ENCODE measurements at regions not wholly inside any gene's neighbourhood (a gene's known extent, or its start where the extent isn't known, plus 50 kb on each side); places are given as distances from the start of the nearest gene placed in this dataset.
"Not testable (repeated sequence)": the region's sequence is repeated elsewhere in the genome, so short reads cannot be mapped to it uniquely, and the experiment has no call there.

DNA sequence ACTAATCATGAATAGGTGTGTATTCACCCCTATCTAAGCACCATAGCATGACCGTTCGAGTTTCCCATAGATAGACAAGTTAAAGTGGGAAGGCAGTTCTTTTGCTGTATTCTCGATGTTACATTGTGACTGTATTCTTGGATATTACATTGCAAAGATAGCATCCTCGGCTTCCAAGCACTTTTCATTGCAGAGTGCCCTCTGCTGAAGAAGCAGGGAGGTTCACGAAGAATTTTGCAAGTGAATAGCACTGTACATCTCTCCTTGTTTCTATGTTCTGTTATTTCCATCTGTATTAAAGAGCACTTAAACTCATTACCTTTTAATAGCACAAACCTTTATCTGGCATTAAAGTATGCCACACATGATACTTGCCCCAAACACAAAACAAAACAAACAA is 426.7 kb upstream of the ARX start:
- DNase-seq: peak in 19 of 42 donors; percentile 1 to 43 (median 14)
- intact Hi-C loops (cut with DNase I): no loop called here

DNA sequence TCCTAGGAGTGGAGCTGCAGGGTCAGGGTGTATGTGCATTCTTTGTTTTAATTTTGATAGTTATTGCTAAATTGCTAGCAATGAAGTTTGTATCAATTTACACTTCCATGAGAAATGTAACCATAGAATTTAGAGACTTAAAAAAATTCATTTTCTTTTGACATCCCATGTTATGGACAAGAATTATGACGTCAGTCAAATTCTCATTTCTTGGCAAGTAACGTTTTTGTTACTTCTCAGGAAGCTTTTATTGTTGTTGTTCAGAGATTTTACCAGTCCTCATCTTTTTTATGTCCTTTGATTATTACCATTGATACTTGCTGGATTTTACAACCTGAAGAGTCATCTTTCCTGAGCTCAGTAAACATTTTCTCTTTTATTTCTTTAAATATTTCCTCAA is 417.5 kb upstream of the ARX start:
- intact Hi-C loops (cut with DNase I): no loop called here
- no peak for DNase-seq

DNA sequence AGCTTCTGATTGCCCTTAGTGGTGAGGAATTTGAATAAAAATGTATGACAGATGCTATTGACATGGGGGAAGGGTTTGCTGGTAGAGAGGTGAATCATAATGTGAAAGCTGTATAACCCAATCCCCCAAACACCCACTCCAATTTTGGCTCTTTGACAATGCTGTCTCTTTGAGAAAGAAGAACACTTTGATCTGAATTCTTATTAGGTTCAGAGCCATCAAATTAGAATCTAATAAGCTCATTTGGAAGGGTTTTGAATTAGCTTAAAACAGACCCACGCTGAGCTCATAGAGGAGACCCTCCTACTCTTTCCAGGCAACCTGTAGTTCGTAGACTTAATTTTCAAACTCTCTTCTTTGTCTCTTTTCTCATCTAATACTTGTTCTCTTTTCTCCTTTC is 416.6 kb upstream of the ARX start:
- intact Hi-C loops (cut with DNase I): no loop called here
- DNase-seq: peak in 13 of 42 donors; percentile 1 to 51 (median 13)

DNA sequence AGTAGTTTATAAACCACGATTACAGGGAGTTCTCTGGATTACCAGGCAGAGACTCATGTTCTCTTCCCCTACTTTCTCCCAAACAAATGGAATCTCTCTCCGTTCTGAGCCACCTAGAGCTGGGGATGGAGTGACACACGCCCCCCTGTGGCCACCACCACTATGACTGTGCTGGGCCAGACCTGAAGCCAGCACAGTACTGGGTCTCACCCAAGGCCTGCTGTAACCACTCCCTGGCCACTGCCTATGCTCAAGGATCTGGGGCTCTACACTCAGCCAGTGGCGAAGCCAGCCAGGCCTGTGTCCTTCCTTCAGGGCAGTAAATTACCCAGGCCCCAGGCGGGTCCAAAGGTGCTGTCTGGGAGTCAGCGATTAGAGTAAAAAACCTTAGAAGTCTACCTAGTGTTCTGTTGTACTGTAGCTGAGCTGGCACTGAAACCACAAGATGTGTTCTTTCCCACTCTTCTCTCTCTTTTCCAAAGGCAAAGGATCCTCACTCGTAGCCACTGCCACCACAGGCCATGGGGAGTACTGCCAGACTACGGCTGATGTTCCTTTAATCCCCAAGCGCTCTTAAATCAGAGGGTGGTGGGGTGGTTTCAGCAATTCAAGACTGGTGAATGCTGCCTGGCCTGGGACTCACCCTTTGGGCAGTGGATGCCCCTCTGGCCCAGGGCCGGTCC is 412.2 kb upstream of the ARX start:
- intact Hi-C loops (cut with DNase I): no loop called here
- no peak for DNase-seq

DNA sequence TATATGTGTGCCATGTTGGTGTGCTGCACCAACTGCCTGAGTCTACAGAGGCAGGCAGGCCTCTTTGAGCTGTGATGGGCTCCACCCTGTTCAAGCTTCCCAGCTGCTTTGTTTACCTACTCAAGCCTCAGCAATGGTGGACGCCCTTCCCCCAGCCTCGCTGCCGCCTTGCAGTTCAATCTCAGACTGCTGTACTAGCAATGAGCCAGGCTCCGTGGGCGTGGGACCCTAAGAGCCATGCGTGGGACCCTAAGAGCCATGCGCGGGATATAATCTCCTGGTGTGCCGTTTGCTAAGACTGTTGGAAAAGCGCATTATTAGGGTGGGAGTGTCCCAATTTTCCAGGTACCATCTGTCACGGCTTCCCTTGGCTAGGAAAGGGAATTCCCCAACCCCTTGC is 388.4 kb upstream of the ARX start:
- DNase-seq; intact Hi-C loops (cut with DNase I): not testable (repeated sequence)

DNA sequence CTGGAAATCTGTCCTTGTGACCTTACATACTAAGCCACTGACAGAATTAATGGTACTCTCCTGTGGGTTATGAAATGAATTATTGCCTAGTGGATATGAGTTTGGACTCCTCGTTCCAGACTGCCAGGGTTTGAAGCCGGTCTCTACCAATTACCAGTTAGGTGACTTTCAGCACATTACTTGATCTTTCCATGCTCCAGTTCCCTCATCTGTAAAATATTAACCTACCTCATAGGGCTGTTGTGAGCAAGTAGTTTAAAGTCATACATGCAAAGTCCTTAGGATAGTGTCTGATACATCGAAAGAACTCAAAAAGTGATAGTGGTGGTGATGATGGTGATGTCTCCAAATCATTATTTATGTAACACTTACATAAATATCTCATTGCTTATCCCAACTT is 373.5 kb upstream of the ARX start:
- no peak for DNase-seq
- intact Hi-C loops (cut with DNase I): no loop called here

DNA sequence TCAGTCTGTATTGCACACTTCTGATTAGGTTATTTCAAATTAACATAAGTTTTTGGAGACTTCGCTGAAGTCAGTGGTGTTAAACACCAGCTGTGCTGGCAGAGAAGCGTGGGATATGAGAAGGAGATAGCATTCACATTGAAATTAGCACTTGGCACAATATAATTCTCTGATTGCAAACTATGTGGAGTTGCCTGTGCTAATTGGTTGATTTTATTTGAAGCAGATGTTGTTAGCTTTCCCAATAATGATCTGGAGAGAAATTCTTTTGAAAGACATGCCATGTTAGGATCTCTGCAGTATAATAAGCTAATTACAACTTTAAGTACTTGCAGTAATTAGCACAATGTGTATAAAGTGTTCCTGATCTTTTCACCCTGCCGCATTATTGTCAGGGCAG is 367.4 kb upstream of the ARX start:
- no peak for DNase-seq
- intact Hi-C loops (cut with DNase I): no loop called here

DNA sequence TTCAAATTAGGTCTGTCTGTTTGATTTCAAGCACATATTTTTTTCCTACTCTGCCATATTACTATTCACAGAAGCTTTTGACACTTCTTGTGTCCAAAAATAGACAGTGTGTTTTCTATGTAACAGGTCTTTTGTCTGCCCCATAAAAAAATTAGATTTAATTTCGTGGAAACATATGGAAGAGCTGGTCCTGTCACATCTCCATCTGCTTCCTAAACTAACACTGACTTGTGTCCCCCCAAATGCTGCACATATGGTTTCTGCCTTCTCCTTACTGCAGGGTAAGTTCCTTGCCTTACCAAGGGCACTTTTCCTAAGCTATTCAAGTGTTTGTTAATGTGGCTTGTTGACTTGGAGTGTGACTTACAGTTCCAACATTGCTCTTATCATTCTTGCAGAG is 340.7 kb upstream of the ARX start:
- intact Hi-C loops (cut with DNase I): no loop called here
- DNase-seq: no peak

DNA sequence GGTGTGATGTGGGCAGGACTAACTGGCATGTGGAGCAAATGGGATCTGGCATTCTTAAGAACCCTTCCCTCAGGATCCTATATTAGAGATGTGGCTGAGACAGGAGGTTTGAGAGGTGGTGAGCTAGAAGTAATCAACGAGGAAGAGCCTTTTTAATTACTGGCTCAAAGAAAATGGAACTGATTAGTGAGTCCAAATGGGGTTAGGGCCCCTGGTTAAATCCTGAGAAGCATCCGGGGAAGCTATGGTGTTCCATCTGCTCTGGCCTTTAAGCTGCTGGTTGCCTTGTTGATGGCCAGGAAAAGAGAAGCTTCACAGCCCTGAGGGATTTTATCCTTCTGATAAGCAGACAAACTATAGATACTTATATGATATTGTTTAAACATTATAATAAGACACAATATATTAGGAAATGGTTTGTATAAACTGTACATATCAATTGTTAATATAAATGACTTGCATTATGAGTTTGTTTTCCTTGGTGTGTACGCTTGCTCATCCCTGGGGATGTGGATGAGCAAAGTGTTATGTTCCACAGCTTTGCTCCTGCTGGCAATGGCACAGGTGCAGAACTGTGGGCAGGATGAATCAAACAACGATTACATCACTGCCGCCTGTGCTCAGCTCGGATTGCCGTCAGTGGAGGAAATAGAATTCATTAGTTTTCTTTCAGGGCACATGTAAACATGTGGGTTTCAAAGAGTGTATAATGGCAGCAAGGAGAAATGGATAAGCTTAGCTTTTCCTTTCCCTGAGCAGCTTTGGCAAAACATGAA is 328.6 kb upstream of the ARX start:
- DNase-seq: peak in 27 of 42 donors; percentile 1 to 60 (median 22)
- intact Hi-C loops (cut with DNase I): no loop called here

DNA sequence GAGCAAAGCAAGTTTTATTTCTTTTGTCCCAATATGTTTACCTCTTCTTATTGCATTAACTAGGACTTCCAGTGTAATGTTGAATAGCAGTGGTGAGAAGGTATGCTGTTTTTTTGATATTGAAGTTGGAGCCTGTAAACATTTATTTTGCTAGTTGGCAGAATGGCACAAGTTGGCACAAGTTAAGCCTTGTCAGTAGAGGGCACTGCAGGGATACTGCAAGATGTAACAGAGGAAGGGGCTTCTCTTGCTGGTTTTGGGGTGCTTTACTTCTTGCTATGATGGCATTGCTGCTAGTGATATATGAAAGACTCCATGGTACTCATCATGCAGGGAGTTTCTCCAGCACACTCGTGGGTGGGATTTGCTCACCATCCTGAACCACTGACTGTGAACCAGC is 327.3 kb upstream of the ARX start:
- DNase-seq: no peak
- intact Hi-C loops (cut with DNase I): no loop called here

DNA sequence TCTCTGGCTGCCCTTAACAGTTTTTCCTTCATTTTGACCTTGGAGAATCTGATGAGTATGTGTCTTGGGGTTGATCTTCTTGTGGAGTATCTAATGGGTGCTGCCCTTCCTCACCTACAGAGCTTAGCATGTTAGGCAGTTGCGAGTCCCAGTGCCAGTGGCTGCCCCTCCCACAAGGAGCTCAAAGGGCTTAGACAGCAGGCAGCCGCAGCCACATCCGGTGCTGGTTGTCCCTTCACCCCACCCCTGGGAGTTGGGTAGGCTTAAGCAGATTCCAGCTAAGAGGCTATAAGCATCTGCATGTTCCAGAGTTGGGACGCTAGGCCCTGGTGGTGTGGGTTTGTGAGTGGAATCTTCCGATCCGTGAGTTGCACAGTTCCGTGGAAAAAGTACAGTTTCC is 322.1 kb upstream of the ARX start:
- DNase-seq: no peak
- intact Hi-C loops (cut with DNase I): no loop called here

DNA sequence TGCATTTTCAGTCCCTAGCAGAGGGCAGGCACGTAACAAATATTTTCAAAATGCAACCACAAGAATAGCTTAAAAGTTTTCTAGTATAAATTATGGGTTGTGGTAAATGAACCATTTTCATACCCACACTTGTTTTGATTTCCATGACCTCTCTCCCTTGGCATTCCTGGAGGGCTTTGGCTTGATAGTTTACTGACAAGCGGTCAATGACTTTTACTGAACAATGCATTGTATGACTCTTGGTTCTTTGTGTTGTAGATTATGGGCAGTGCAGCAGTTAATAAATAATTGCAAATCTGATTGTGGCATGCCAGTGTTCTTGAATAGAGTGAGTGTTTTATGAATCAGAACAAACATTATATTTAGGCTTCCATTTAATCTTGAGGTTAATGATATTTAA is 285.2 kb upstream of the ARX start:
- no peak for DNase-seq
- intact Hi-C loops (cut with DNase I): no loop called here

DNA sequence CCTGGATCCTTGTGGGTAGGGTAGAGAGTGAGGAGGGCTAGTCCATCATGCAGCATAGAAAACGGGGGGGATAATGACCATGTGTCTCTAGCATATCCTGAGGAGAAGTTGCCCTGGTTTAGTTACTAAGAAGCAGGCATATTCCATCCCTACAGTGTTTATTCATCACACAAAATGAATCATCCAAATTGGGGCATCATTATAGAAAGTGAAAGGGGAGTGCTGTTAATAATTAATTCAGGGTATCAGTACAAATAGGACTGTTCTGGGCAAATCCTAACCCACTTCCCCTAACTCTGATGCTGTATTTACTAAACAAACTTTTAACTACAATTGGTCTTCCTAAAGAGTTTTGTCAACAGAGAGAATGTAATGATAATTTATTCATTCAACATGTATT is 281.1 kb upstream of the ARX start:
- intact Hi-C loops (cut with DNase I): no loop called here

DNA sequence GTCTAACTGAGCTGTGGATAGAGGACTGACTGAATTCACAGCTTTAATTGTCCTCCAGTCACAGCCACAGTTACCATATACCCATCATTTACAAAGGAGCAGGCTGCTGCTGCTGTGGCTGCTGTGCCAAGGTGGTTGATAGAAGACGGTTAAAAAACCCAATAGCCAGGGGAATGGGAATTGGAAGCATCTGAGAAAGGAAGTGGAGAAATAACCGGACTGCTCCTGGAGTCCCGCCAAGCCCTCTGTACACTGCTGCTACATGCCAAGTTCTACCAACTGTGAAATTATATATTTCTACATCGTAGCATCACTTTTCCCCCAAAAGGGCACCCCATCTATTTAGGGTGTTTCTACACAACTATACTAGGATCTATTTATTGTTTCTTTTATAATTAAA is 279.7 kb upstream of the ARX start:
- intact Hi-C loops (cut with DNase I): no loop called here
- no peak for DNase-seq

More for the DNA sequence above, 281.1 kb upstream of the ARX start:
- no peak for DNase-seq

DNA sequence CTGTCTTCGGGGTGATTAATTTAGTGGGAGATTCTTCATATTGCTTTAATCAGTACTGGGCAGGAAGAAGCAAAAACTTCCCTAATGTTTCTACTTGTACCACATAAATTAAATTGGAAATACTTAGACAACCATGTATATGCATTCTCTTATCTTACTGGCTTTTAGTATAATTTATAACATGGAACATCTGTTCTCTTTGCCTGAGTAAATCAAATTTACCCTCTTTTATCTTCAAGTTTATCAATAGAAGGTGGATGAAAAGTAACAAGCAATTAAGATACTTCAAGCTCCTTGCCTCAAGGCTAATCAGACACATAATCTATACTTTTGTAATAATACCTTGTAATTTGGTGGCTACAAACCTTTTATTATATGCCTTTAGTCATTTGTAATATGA is 274.4 kb upstream of the ARX start:
- DNase-seq: no peak
- intact Hi-C loops (cut with DNase I): no loop called here

DNA sequence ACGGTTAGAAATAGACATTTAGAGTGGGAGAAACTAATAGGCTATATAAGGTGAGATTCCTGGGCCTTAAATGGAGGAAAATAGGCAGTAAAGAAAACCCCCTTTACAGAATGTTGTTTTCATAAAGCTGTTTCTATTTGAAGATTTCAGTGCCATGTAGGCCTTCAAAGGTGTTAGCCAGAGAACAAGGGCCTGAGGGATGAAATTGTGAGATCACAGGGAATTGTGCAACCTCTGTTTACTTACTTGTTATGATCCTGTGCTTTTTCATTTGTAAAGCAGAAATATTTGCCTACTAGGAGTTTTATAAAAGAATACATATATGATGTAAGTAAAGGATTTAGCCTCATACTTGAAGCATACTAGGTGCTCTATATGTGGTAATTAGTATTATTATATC is 272.9 kb upstream of the ARX start:
- DNase-seq: no peak
- intact Hi-C loops (cut with DNase I): no loop called here

DNA sequence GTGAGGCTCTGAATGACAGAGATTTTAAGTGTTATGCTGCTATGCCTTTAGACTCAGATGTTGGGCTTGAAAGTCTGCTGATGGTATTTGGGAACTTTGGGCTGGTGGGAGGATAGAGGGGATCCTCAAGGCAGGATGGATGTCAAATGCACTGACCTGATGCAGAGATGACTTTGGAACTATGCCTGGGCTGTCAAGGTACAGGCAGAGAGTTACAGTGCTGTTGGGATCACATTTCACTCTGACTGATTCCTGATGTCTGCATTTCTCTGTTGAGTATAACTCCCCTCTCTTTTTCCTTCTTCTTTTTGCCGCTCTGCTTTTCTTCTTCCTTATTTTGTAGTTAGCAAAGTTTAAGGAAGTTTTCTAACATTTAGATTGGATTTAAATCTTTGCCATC is 271.8 kb upstream of the ARX start:
- intact Hi-C loops (cut with DNase I): no loop called here
- DNase-seq: no peak

DNA sequence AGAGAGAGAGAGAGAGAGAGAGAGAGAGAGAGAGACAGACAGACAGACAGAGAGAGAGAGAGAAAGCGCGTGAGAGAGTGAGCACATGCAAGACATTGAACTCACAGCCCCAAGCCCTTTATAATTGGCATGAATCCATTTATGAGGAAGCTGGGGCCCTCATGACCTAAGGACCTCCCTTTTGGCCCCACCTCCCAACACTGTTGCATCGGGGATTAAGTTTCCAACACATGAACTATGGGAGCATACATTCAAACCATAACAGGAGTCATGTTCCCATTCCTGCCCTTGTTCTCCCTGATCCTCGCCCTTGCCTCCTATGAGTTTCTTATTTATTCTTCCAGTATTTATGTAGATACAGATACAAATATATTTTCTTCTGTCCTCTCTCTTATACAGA is 269.8 kb upstream of the ARX start:
- intact Hi-C loops (cut with DNase I): no loop called here
- DNase-seq: no peak

DNA sequence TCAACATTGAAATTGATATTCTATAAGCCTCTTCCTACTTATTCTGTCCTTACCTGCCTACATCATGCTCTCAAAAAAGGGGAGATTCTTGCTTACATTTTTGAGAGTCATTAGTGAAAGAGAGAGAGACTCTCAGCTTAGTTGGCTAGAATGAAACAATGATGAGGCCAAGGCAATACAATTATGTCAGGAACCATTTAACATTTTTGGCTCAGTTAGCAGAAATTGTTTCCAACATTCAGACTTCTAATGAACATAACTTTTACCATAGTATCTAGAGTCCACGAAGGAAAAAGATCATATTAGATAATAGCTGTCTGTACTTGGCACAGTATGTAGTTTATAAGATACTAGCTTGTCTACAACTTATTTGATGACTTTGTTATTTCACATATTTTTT is 263.7 kb upstream of the ARX start:
- intact Hi-C loops (cut with DNase I): no loop called here
- DNase-seq: no peak

DNA sequence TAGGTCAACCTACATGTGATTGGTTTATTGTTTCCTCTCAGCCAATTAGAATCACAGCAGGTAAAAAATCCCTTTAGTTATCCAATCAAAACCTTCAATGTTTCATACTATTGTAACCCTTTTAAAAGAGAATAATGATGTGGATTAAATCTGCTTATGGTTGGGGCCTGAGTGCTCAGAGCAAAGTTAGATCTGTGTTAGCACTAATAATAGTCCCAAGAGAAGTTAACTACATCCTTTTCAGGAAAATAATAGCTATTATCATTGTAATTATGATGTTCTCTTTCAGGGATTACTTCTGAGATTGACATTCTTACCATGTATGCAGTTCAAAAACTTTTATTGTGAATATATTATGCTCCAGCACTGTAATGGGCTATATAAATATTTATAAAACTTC is 262.6 kb upstream of the ARX start:
- intact Hi-C loops (cut with DNase I): no loop called here
- DNase-seq: no peak

DNA sequence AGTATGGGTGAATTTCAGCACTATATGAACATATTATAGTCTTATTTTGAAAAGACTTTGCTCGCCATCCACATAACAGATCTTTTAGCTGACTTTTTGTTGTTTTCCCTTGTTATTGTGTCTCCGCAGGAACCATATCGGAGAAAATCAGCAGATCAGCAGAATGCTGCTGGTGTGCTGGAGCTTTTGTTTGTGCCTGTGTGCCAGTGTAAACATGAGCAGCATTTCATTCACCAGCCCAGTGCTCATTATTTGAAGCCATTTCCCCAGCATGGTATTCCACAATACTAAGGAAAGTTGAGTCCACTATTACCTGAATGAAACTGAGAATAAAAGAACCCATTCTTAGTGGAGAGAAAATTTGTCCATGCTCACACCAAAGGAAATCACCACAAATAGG is 261.8 kb upstream of the ARX start:
- no peak for DNase-seq
- intact Hi-C loops (cut with DNase I): no loop called here
